Activated naive CD4-positive, alpha-beta T cell treated with anti-CD3 and anti-CD28 coated beads, Interleukin-2, amount 50 U/mL, for 24 hours (primary cell): ENCODE measurements at regions not wholly inside any gene's neighbourhood (a gene's known extent, or its start where the extent isn't known, plus 50 kb on each side); places are given as distances from the start of the nearest gene placed in this dataset.
"Not testable (repeated sequence)": the region's sequence is repeated elsewhere in the genome, so short reads cannot be mapped to it uniquely, and the experiment has no call there.

ENCODE experiments used
- H3K27ac Mint-ChIP-seq: one replicate; pipeline ENCODE4 v1.8.0; 2021; ENCODE audit warnings: mild to moderate bottlenecking, mixed read lengths
- H3K27me3 Mint-ChIP-seq: one replicate; pipeline ENCODE4 v1.8.0; 2021; ENCODE audit warnings: mixed read lengths
- H3K36me3 Mint-ChIP-seq: one replicate; pipeline ENCODE4 v1.8.0; 2021; ENCODE audit warnings: mixed read lengths
- H3K4me1 Mint-ChIP-seq: one replicate; pipeline ENCODE4 v1.8.0; 2021; ENCODE audit warnings: mixed read lengths
- H3K4me3 Mint-ChIP-seq: one replicate; pipeline ENCODE4 v1.8.0; 2021; ENCODE audit warnings: mild to moderate bottlenecking, mixed read lengths
- H3K9me3 Mint-ChIP-seq: one replicate; pipeline ENCODE4 v1.8.0; 2021; ENCODE audit warnings: mixed read lengths

DNA sequence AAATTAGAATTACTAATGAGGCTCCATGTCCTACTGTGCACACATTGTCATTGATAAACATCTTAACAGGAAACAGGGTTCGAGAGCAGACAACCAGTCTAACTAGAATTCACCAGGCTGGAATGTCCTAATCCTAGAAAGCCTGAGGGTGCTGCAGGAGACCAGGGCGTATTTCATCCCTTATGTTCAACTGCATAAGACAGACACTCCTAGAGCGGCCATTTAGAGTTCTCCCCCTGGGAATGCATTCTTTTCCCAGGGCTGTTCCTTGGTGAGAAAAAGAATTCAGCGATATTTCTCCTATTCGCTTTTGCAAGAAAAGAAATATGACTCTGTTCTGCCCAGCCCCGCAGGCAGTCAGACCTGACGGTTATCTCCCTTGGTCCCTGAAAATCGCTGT is 486.0 kb downstream of the REEP3 start:
- no peaks in the 10 kb centered on the region for H3K27me3 Mint-ChIP-seq
- H3K4me1 Mint-ChIP-seq, result no peaks in the 10 kb centered on the region
- no peaks in the 10 kb centered on the region for H3K36me3 Mint-ChIP-seq
- peaks cover 5% of the 10 kb centered on the region for H3K9me3 Mint-ChIP-seq
- H3K27ac Mint-ChIP-seq, result no peak overlapping the region
- no peak overlapping the region for H3K4me3 Mint-ChIP-seq

DNA sequence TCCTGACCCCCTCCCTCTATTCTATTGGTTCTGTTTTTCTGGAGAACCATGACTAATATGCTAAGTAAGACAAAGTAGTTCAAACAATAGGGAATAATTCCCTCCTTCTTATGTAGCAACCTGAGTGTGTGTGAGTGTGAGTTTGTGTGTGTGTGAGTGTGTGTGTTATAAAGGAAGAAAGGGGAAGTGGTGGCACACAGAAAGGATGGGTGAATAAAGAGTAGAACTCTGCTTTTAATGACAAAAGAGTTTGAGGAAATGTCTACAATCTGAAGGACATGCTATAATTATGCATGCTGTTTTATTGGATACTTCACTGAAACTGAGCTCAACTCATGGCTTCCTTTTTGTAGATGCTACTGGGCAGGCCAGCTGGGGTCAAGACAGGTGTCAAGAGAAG is 489.5 kb downstream of the REEP3 start:
- peaks cover 1% of the 10 kb centered on the region for H3K27me3 Mint-ChIP-seq
- H3K4me1 Mint-ChIP-seq, result no peaks in the 10 kb centered on the region
- H3K27ac Mint-ChIP-seq, result no peak overlapping the region
- H3K4me3 Mint-ChIP-seq, result no peak overlapping the region
- H3K36me3 Mint-ChIP-seq, result no peaks in the 10 kb centered on the region
- peaks cover 5% of the 10 kb centered on the region for H3K9me3 Mint-ChIP-seq

DNA sequence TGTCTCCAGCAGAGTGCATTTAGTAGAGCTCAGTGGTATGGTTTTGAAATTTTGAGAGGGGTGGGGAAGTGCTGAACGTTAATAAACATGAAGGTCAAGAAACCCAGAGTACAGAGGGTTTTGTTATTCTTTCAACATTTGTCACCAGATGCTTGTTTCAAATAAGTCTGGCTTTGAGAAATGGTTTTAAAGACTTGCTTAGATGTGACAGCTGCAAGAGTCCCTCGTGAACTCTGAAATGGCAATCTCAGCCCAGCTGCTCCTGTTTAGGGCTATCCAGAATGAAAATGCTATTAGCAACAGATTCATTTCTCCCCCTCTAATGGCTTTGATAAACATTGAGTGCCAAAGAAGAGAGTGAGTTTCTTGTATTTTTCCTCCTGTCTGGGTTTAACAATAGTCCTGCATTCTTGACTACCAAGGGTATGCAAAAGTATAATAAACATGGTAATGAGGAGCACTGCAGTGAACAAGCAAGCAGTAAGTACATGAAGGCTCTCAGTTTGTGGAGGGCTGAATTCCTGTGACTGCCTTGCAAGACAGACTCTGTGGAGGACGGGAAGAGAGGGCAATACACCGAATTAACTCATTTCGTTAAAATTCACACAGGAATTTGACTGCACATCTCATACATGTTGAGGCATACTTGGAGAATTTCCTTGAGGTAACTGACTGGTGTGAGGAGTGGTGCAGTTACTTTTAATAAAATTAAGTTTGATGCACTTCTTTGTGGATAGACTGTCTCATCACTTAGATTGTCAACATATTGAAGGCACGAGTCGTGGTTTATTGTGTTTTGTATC is 490.9 kb downstream of the REEP3 start:
- H3K4me3 Mint-ChIP-seq, result no peak overlapping the region
- peaks cover 5% of the 10 kb centered on the region for H3K9me3 Mint-ChIP-seq
- H3K27ac Mint-ChIP-seq, result no peak overlapping the region
- peaks cover 1% of the 10 kb centered on the region for H3K27me3 Mint-ChIP-seq
- no peaks in the 10 kb centered on the region for H3K4me1 Mint-ChIP-seq
- no peaks in the 10 kb centered on the region for H3K36me3 Mint-ChIP-seq

DNA sequence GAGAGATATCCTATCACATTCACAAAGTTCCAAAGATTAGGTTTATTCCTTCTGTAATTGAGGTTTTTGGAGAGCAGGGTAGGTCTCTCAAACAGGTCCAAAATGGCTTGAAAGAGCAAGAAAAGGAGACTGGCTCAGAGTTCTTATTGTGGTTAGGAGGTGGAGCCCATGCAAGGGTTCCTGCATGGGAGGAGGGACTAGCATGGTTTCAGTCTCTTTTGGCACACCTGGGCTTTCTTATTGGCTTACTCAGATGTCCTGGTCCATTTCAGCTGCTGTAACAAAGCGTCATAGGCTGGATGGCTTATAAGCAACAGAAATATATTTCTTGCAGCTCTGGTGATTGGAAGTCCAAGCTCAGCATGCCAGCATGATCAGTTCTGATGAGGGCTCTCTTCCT is 493.1 kb downstream of the REEP3 start:
- Mint-ChIP-seq H3K4me1 (no peaks in the 10 kb centered on the region), H3K36me3 (no peaks in the 10 kb centered on the region), H3K27me3 (peaks cover 1% of the 10 kb centered on the region), H3K27ac (no peak overlapping the region), H3K4me3 (no peak overlapping the region), H3K9me3 (peaks cover 5% of the 10 kb centered on the region)

DNA sequence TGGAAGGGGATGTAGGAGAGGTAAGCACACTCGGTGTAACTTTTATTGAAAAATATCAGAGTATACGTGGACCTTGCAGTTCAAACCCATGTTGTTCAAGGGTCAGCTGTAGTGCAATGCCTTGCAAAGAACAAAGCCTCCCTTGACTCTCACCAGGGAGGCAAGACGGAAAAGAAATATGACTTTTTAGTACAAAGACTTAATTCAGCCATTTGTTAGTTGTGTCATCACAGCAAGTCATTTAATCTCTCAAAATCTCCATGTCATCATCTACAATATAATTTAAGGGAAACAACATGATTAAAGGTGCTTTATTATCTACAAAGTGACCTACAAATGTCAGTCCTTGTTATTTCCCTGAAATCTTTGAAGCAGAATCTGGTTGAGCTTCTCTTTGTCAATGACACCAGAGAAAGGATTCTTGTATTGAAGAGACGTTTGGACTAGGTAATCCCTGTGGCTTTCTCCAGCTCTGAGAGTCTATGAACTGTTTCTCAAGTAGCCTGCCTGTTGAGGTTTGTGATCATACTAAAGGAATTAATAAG is 502.8 kb downstream of the REEP3 start:
- Mint-ChIP-seq H3K27ac (no peak overlapping the region), H3K36me3 (no peaks in the 10 kb centered on the region), H3K27me3 (peaks cover 2% of the 10 kb centered on the region), H3K9me3 (no peaks in the 10 kb centered on the region), H3K4me1 (no peaks in the 10 kb centered on the region), H3K4me3 (no peak overlapping the region)

DNA sequence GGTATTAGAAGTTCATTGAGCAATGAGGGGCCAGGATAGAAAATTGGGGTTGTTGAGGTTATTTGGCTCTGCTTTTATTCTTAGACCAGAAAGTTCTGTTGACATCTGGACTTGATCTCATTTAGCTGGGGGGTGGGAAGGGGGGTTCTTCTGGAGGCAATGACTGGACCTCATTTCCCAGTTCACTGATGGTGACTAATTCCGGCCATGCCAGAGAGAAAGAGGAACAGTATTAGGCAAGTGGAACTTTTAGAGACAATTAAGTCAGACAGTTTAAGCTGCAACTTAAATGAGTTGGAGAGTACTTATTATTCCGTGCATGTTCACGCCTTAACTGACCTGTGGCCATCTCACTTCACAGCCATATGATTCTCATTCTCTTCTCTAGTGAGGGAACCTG is 512.5 kb downstream of the REEP3 start:
- Mint-ChIP-seq H3K36me3 (no peaks in the 10 kb centered on the region), H3K4me1 (no peaks in the 10 kb centered on the region), H3K9me3 (no peaks in the 10 kb centered on the region)

DNA sequence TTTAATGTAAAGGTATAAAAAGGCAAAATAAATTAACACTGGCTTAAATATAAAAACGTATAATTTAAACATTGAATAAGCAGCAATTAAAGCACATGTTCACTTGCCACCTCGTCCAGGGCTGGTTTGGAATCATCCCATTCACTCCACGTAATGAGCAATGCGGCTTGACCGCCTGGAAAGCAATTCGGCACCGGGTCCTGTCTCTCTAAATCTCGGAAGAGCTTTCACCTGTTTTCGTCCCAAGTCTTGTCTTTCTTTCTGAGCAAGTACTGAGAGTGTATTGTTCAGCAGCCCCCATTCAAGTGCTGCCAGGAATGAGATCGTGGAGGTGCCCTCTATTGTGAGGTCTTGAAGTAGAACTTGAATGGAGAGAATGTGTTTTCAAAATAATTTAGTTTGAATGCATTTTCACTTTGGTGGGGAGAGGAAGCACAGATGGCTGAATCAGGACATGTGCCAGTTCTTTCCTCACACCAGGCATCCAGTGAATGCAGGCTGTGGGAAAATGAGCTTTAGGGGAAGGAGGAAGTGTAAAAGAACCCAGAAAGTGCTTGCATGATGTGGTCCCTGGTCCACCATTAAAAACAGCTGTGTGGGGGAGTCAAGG is 515.2 kb downstream of the REEP3 start:
- Mint-ChIP-seq H3K36me3 (no peaks in the 10 kb centered on the region), H3K27ac (no peak overlapping the region), H3K4me1 (peaks cover 5% of the 10 kb centered on the region), H3K4me3 (no peak overlapping the region), H3K9me3 (no peaks in the 10 kb centered on the region), H3K27me3 (peaks cover 3% of the 10 kb centered on the region)

More for the DNA sequence above, 512.5 kb downstream of the REEP3 start:
- Mint-ChIP-seq H3K4me3 (no peak overlapping the region), H3K27ac (no peak overlapping the region), H3K27me3 (peaks cover 3% of the 10 kb centered on the region)

DNA sequence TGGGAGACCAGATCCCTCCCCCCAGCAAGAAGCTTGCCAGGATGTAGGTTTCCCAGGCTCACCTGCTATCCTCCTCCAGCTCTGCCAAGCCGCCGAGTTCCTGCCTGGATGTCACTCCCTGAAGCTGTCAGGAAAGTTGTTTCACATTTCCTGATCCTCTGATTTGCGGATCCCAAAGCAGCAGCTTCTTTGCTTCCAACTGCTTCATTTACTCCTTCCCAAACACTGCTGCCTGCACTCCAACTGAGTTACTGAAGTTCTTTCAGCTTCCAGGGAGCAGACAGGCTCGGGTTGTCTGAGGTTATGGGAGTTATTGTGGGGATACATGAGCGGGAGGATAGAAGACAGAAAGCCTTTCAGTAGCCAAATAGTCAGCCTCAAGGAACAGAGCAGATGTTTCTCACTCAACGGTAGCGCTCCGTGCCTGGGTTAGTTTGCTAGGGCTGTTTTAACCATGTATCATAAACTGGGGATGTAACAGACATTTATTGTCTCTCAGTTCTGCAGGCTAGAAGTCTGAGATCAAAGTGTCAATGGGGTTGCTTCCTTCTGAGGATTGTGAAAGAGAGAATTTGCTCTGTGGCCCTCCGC is 516.0 kb downstream of the REEP3 start:
- Mint-ChIP-seq H3K4me3 (no peak overlapping the region), H3K27me3 (peaks cover 3% of the 10 kb centered on the region), H3K36me3 (no peaks in the 10 kb centered on the region), H3K4me1 (peaks cover 5% of the 10 kb centered on the region), H3K27ac (no peak overlapping the region), H3K9me3 (no peaks in the 10 kb centered on the region)

DNA sequence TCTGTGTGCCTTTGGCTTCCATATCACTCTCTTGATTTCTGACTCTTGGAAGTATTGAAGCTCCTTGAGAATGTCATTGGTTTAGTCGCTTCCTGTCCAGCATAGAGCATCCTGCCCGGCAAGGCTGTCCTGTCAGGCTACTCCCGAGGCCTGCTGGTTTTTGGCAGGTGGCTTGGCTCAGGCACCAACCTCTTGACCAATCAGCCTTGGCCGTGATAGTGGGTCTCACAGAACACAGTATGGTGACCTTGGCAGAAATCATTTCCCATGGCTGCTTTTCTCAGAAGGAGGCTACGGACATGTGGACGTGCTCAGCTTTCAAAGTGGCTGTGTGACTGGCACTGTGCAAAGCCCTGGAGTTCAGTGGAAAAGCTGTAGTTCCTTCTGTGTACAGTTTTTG is 516.9 kb downstream of the REEP3 start:
- H3K9me3 Mint-ChIP-seq, result no peaks in the 10 kb centered on the region
- no peaks in the 10 kb centered on the region for H3K36me3 Mint-ChIP-seq
- H3K4me3 Mint-ChIP-seq, result no peak overlapping the region
- H3K27me3 Mint-ChIP-seq, result peaks cover 3% of the 10 kb centered on the region
- H3K4me1 Mint-ChIP-seq, result peaks cover 5% of the 10 kb centered on the region
- no peak overlapping the region for H3K27ac Mint-ChIP-seq

DNA sequence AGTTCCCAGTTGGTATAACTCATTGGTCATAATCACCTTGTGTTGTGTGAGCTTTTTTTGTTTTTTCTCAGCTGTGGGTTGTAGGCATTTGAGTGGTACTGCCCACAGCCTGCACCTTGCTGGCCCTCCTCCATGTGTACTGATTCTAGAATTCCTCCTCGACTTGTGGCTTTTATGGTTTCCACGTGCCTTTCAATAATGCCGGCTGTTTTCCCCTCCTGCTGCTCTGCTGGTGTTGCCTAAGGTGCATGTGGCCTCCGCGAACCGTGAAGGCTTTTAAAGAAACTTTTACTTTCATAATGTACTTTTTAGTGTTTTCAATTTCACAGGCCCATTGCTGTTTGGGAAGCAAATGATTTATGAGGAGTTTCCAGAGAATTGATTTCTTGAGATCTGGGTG is 518.0 kb downstream of the REEP3 start:
- Mint-ChIP-seq H3K4me1 (peaks cover 5% of the 10 kb centered on the region), H3K27me3 (peaks cover 3% of the 10 kb centered on the region), H3K27ac (no peak overlapping the region), H3K4me3 (no peak overlapping the region), H3K36me3 (no peaks in the 10 kb centered on the region), H3K9me3 (no peaks in the 10 kb centered on the region)

DNA sequence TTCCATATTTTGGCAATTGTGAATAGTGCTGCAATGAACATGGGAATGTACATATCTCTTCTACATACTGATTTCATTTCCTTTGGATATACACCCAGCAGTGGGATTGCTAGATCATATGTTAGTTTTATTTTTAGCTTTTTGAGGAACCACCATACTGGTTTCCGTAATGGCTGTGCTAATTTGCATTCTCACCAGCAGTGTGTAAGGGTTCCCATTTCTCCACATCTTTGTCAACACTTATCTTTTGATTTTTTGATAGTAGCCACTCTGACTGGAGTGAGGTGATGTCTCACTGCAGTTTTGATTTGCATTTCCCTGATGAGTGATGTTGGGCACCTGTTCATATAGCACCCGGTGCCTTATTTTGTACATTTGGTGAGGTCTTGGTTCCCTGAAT is 519.6 kb downstream of the REEP3 start:
- Mint-ChIP-seq H3K27me3 (peaks cover 3% of the 10 kb centered on the region), H3K27ac (no peak overlapping the region), H3K36me3 (no peaks in the 10 kb centered on the region), H3K9me3 (no peaks in the 10 kb centered on the region), H3K4me1 (peaks cover 5% of the 10 kb centered on the region), H3K4me3 (peak overlapping the region; percentile 75)

DNA sequence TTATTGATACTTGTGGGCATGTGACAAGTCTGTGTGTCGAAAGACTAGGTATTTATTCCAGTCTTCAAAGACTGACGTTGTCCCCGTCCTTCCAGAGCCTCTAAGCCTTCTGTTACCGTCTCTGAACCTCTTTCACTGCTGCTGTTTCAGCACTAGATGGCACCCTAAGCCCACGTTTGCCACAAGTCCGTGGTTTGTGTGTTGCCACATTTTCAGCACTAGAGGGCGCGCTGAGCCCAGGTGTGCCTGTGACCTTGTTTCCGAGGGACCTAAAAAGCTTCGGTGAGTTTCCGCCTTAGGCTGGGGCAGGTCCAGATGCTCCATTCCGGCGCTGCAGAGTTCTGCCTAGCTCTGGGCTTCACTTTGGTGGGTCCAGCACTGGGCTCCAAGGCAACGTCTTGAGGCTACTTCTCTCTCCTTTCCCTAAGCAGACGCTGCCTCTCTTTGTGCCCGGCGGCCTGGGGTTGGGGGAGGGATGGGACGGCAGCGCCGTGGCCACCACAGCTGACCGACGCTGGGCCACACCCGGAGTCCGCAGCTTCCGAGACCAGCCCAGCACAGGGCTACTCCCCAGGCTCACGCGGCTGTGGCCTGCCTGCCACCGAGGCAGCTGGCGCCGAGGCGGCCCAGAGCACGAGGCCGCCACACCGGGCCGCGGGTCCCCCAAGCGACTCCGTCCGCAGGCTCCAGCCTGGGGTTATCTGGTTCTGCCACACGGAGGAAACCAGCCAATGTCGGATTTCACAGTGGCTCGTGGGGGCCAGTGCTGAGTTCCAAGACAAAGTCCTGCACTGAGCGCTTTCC is 520.2 kb downstream of the REEP3 start:
- peaks cover 5% of the 10 kb centered on the region for H3K4me1 Mint-ChIP-seq
- H3K27ac Mint-ChIP-seq, result no peak overlapping the region
- peaks cover 1% of the 10 kb centered on the region for H3K27me3 Mint-ChIP-seq
- no peaks in the 10 kb centered on the region for H3K36me3 Mint-ChIP-seq
- peak overlapping the region; percentile 75 for H3K4me3 Mint-ChIP-seq
- H3K9me3 Mint-ChIP-seq, result no peaks in the 10 kb centered on the region

DNA sequence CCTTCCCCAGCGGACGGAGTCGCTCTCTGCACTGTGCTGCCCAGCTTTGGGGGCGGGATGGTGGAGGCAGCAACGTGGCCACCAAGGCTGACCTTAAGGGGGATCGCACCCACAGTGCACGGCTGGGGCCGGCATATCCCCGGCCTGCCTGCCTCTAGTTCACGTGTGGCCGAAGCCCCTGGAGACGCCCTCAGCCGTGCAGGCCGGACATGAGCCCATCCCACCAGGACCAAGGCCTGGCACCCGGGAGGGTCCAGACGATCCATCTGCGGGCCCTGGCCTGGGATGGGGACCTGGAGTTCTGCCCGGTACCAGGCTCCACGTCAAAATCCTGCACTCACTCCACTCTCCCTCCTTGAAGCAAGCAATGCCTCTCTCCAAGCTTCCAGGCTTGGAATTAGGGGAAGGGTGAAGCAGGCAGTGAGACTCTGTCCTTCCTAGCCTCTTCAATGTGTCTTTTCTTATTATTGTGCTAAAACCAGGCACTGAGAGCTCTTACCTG is 520.8 kb downstream of the REEP3 start:
- Mint-ChIP-seq H3K4me1 (peaks cover 5% of the 10 kb centered on the region), H3K27me3 (peaks cover 1% of the 10 kb centered on the region), H3K36me3 (no peaks in the 10 kb centered on the region), H3K4me3 (peak overlapping the region; percentile 66), H3K9me3 (no peaks in the 10 kb centered on the region), H3K27ac (no peak overlapping the region)

DNA sequence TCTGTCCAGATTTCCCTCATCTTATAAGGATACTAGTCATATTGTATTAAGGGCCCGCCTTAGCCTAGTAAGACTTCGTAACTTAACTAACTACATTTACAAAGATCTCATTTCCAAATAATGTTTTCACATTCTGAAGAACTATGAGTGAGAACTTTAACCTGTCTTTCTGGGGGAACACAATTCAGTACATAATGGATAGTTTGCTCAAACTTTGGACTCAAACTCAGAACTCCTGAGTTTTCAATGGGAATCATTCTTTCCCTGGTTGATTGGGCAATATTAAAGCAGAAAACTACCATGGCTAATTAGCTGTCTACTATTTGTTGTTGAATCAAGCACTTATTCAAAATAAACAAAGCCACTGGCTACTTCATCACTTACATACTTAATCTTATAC is 522.9 kb downstream of the REEP3 start:
- Mint-ChIP-seq H3K27me3 (no peaks in the 10 kb centered on the region), H3K4me1 (peaks cover 5% of the 10 kb centered on the region), H3K9me3 (no peaks in the 10 kb centered on the region), H3K27ac (no peak overlapping the region), H3K4me3 (no peak overlapping the region), H3K36me3 (no peaks in the 10 kb centered on the region)

DNA sequence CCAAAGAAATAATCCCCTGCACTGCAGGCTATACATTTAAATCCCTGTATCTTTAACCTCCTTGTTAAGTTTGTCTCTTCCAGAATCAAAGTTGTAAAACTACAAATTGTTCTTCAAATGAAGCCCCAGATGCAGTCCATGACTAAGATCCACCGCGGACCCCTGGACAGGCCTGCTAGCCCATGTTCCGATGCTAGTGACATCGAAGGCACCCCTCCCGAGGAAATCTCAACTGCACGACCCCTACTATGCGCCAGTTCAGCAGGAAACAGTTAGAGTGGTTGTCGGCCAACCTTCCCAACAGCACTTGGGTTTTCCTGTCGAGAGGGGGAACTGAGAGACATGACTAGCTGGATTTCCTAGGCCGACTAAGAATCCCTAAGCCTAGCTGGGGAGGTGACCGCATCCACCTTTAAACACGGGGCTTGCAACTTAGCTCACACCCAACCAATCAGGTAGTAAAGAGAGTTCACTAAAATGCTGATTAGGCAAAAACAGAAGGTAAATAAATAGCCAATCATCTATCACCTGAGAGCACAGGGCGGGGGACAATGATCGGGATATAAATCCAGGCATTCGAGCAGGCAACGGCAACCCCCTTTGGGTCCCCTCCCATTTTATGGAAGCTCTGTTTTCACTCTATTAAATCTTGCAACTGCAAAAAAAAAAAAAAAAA is 523.9 kb downstream of the REEP3 start:
- not testable (repeated sequence) for H3K36me3 Mint-ChIP-seq, H3K27ac Mint-ChIP-seq, H3K27me3 Mint-ChIP-seq, H3K4me1 Mint-ChIP-seq, H3K9me3 Mint-ChIP-seq, H3K4me3 Mint-ChIP-seq
